CD4-positive, alpha-beta T cell treated with Interleukin-4 for 1 hour (primary cell): ENCODE measurements at regions not wholly inside any gene's neighbourhood (a gene's known extent, or its start where the extent isn't known, plus 50 kb on each side); places are given as distances from the start of the nearest gene placed in this dataset.
A peak's percentile ranks its signal among the peaks of the same experiment; 100 is the strongest.
"Not testable (repeated sequence)": the region's sequence is repeated elsewhere in the genome, so short reads cannot be mapped to it uniquely, and the experiment has no call there.

Source experiments
- DNase-seq, 2 donors: peaks; one replicate each; pipeline ENCODE4 v3.0.0-alpha.2; 2020 to 2022

GRCh38 chr13:42373048-42373812 lies 101.3 kb downstream of the AKAP11 start:
- no peak for DNase-seq

- no peak for DNase-seq
Measured at GRCh38 chr13:42375663-42376062, 103.7 kb downstream of the AKAP11 start.

GRCh38 chr13:42377640-42378382 lies 105.9 kb downstream of the AKAP11 start:
- peak; percentile 72 to 74 for DNase-seq

- no peak for DNase-seq
Measured at GRCh38 chr13:42378383-42378780, 106.4 kb downstream of the AKAP11 start.

GRCh38 chr13:42379241-42379640 lies 107.3 kb downstream of the AKAP11 start:
- no peak for DNase-seq

- peak in 1 of 2 donors; percentile 53 for DNase-seq
Measured at GRCh38 chr13:42380420-42381164, 108.6 kb downstream of the AKAP11 start.

GRCh38 chr13:42381165-42381425 lies 109.1 kb downstream of the AKAP11 start:
- DNase-seq: no peak

- not testable (repeated sequence) for DNase-seq
Measured at GRCh38 chr13:42381426-42381825, 109.5 kb downstream of the AKAP11 start.

GRCh38 chr13:42383025-42383424 lies 111.1 kb downstream of the AKAP11 start:
- no peak for DNase-seq

- no peak for DNase-seq
Measured at GRCh38 chr13:42384265-42384664, 112.3 kb downstream of the AKAP11 start.

GRCh38 chr13:42388326-42388725 lies 116.4 kb downstream of the AKAP11 start:
- DNase-seq: no peak

- DNase-seq: no peak
Measured at GRCh38 chr13:42389041-42389440, 117.1 kb downstream of the AKAP11 start.

GRCh38 chr13:42392180-42392579 lies 120.2 kb downstream of the AKAP11 start:
- DNase-seq: no peak

- peak; percentile 31 to 72 for DNase-seq
Measured at GRCh38 chr13:42392716-42393572, 121.0 kb downstream of the AKAP11 start.

GRCh38 chr13:42393573-42394360 lies 121.8 kb downstream of the AKAP11 start:
- DNase-seq: no peak

- DNase-seq: no peak
Measured at GRCh38 chr13:42394361-42394708, 122.4 kb downstream of the AKAP11 start.

- no peak for DNase-seq
Measured at GRCh38 chr13:42394711-42395085, 122.7 kb downstream of the AKAP11 start.

GRCh38 chr13:42395086-42395821 lies 123.3 kb downstream of the AKAP11 start:
- peak in 1 of 2 donors; percentile 38 for DNase-seq

- peak; percentile 44 to 65 for DNase-seq
Measured at GRCh38 chr13:42396501-42396900, 124.5 kb downstream of the AKAP11 start.

GRCh38 chr13:42396901-42397655 lies 125.1 kb downstream of the AKAP11 start:
- no peak for DNase-seq

- DNase-seq: no peak
Measured at GRCh38 chr13:42398533-42398932, 126.6 kb downstream of the AKAP11 start.
